ENCODE measurements at regions not wholly inside any gene's neighbourhood (a gene's known extent, or its start where the extent isn't known, plus 50 kb on each side); places are given as distances from the start of the nearest gene placed in this dataset.
"Not testable (repeated sequence)": the region's sequence is repeated elsewhere in the genome, so short reads cannot be mapped to it uniquely, and the experiment has no call there.

GRCh38 chr2:129468879-129469278, 510.6 kb upstream of the RAB6C start:
- DNase-seq (ENCODE audit: low spot score) = no peak

- DNase-seq (ENCODE audit: low spot score) = no peak
Observed at GRCh38 chr2:129469389-129469788, 510.1 kb upstream of the RAB6C start.

GRCh38 chr2:129469871-129470270, 509.6 kb upstream of the RAB6C start:
- DNase-seq (ENCODE audit: low spot score) = no peak

GRCh38 chr2:129478902-129479517, 500.5 kb upstream of the RAB6C start:
- DNase-seq (ENCODE audit: low spot score) = peak; percentile 26

- peak; percentile 25 for DNase-seq (ENCODE audit: low spot score)
Observed at GRCh38 chr2:129479892-129480291, 499.6 kb upstream of the RAB6C start.

GRCh38 chr2:129480790-129481189, 498.7 kb upstream of the RAB6C start:
- peak; percentile 18 for DNase-seq (ENCODE audit: low spot score)

- DNase-seq (ENCODE audit: low spot score) = peak; percentile 18
Observed at GRCh38 chr2:129481306-129482219, 497.9 kb upstream of the RAB6C start.

GRCh38 chr2:129482626-129483025, 496.8 kb upstream of the RAB6C start:
- DNase-seq (ENCODE audit: low spot score) = no peak

- DNase-seq (ENCODE audit: low spot score) = no peak
Observed at GRCh38 chr2:129483366-129483765, 496.1 kb upstream of the RAB6C start.

GRCh38 chr2:129484999-129485897, 494.2 kb upstream of the RAB6C start:
- no peak for DNase-seq (ENCODE audit: low spot score)

GRCh38 chr2:129488376-129488775, 491.1 kb upstream of the RAB6C start:
- DNase-seq (ENCODE audit: low spot score) = no peak

- no peak for DNase-seq (ENCODE audit: low spot score)
Observed at GRCh38 chr2:129490641-129491040, 488.8 kb upstream of the RAB6C start.

GRCh38 chr2:129491308-129491707, 488.2 kb upstream of the RAB6C start:
- DNase-seq (ENCODE audit: low spot score) = no peak

GRCh38 chr2:129492548-129492947, 486.9 kb upstream of the RAB6C start:
- DNase-seq (ENCODE audit: low spot score) = no peak

GRCh38 chr2:129499747-129500146, 479.7 kb upstream of the RAB6C start:
- DNase-seq (ENCODE audit: low spot score) = no peak

GRCh38 chr2:129502781-129503180, 476.7 kb upstream of the RAB6C start:
- DNase-seq (ENCODE audit: low spot score) = no peak

GRCh38 chr2:129504646-129505045, 474.8 kb upstream of the RAB6C start:
- DNase-seq (ENCODE audit: low spot score) = no peak

GRCh38 chr2:129518937-129519336, 460.5 kb upstream of the RAB6C start:
- no peak for DNase-seq (ENCODE audit: low spot score)

GRCh38 chr2:129532158-129532557, 447.3 kb upstream of the RAB6C start:
- not testable (repeated sequence) for DNase-seq (ENCODE audit: low spot score)

GRCh38 chr2:129548880-129549279, 430.6 kb upstream of the RAB6C start:
- no peak for DNase-seq (ENCODE audit: low spot score)

- no peak for DNase-seq (ENCODE audit: low spot score)
Observed at GRCh38 chr2:129550536-129550935, 428.9 kb upstream of the RAB6C start.

GRCh38 chr2:129554373-129554772, 425.1 kb upstream of the RAB6C start:
- no peak for DNase-seq (ENCODE audit: low spot score)

All from ecto neural progenitor cell (in vitro differentiated cells).